IPS-18c (cell line): ENCODE measurements at regions not wholly inside any gene's neighbourhood (a gene's known extent, or its start where the extent isn't known, plus 50 kb on each side); places are given as distances from the start of the nearest gene placed in this dataset.

Experiments
- H3K4me3 ChIP-seq: 2 replicates; pipeline ENCODE4 v1.7.0; 2013; ENCODE audit warnings: low read depth, mild to moderate bottlenecking, low read length, moderate library complexity; ENCODE audit not compliant: insufficient read depth
- H3K9me3 ChIP-seq: one replicate; pipeline ENCODE4 v1.6.1; 2013; ENCODE audit warnings: mild to moderate bottlenecking, low read length, moderate library complexity; ENCODE audit not compliant: control insufficient read depth, insufficient read depth

DNA sequence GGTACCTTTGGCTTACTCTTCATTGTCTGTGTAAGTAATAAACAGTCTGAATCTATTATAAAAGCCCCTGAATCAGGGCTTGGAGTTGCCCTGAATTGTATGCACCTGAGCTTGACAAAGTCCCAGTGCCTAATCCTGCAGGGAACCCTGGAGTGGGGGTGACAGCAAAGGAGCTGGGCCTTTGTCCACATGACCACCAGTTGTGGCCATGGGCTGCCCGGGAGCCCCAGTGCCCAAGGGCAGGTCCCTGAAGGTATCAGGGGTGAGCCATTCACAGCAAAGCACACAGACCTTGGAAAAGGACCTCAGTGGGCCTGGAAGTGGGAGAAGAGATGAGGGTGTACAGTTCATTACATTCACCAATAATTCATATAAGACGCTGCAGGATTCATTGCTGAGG, 94.2 kb downstream of the BANF2 start:
- Histone ChIP-seq H3K4me3 (no peak overlapping the region), H3K9me3 (no peaks in the 10 kb centered on the region)

DNA sequence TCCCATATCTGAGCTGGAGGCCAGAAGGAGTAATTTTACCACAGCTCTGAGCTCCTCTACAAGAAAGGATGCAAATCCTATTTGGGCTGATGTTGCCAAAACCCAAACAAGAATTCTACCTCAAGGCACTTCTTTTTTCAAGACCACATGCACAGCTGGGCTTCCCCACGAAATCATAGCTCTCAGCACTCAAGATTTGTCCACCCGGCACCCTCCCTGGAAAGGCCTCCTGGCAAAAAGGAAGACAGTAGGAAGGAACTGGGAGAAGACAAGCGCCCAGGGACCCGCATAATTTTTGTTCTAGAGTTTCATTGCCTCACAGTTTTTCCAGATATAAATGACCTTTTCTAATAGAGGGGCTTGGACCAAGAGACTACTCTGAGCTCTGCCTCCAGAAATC, 90.5 kb downstream of the BANF2 start:
- Histone ChIP-seq H3K4me3 (no peak overlapping the region), H3K9me3 (no peaks in the 10 kb centered on the region)

DNA sequence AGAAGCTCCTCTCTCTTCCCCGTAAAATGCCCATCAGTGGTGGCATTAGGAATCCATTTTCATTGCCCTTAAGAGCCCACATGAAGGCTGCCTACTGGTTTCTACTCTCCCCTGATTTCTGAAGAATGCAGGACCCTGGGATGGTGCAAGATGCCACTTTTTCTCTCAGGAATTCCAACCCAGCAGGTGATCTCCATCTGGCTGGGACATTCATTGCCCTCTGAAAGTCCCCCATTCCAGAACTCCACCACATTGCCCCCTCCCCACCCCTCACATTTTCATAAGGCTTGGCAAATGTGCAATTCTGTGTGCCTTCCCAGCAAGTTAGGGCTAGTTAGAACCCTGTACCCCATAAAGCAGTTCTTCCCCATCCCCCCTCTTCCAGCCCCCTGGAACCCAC, 88.0 kb downstream of the BANF2 start:
- no peak overlapping the region for H3K4me3 ChIP-seq
- H3K9me3 ChIP-seq: no peaks in the 10 kb centered on the region

DNA sequence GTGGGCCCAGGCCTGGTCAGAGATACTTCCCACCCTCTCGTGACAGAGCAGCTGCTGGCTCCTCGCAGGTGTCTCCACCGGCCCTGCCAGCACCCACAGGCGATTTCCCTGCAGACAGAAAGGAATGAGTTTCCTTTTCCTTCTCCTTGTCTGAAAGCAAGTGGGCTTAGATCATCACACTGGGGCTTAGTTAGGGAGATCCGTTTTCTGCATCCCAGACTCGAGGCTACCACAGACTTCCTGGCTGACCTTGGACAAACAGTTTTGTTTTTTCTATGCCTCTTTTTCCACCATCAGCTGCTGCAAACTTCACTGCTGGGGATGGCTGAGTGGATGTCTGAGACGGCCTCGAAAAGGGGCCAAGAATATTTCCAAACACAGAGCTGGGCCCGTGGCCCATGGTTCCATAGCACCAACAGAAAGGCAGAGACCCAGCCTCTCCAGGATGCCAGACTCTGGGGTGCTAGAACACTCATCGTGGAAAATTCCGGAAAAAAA, 86.5 kb downstream of the BANF2 start:
- no peaks in the 10 kb centered on the region for H3K9me3 ChIP-seq
- no peak overlapping the region for H3K4me3 ChIP-seq
